ENCODE measurements at regions not wholly inside any gene's neighbourhood (a gene's known extent, or its start where the extent isn't known, plus 50 kb on each side); places are given as distances from the start of the nearest gene placed in this dataset.

DNA sequence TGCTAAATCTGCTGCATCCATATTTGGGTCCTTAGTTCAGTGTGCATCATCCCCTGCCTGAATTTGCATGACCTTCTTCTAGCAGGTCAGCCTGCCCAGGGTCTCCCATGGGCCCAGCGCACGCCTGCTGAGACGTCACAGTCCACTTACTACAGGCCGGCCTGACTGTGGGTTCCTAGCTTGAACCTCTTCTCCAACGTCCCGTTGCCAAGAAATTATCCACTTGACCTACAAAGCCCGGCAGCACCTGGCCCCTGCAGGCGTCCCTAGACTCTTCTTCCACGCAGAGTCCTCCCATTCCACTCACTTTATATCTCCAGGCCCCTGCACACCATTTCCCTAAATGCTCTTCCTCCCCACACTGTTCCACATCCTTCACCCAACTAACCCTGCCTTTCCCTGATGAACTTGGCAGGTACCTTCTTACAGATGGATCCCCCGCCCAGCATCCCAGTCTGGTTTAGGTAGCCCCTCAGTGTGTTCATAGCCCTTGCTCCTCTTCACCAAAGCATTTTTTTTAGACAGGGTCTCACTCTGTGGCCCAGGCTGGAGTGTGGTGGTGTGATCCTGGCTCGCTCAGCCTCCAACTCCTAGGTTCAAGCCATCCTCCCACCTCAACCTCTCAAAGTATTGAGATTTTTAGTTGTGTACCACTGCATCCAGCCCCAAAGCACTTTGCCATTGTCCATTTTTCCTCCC lies 155.0 kb upstream of the SOX1 start:
- Histone ChIP-seq H3K9ac (no peak overlapping the region), H3K9me3 (no peaks in the 10 kb centered on the region), H3K79me2 (ENCODE audit: insufficient read depth) (no peaks in the 10 kb centered on the region), H3K27me3 (ENCODE audit: insufficient read depth) (no peaks in the 10 kb centered on the region; the same call in 1 of the 2 replicates), H3K4me3 (ENCODE audit: low read depth in 2 of 2, low read length in 1 of 2) (no peak overlapping the region), H2AFZ (ENCODE audit: low read depth) (no peak overlapping the region), H3K9me2 (no peaks in the 10 kb centered on the region), H3K27ac (ENCODE audit: low read depth in 2 of 2, low read length in 1 of 2) (no peak overlapping the region), H3K4me1 (ENCODE audit: control insufficient read depth in 1 of 2, insufficient read depth in 2 of 2, low read depth in 1 of 2, low read length in 1 of 2) (no peaks in the 10 kb centered on the region), H3F3A (replicated peaks; ENCODE audit: insufficient read depth) (no peaks in the 10 kb centered on the region), H3K36me3 (replicated peaks in 1 of 2; ENCODE audit: control insufficient read depth in 1 of 2, insufficient read depth in 2 of 2, low read length in 1 of 2) (no peaks in the 10 kb centered on the region), H3K4me2 (no peak overlapping the region), H4K20me1 (ENCODE audit: insufficient read depth) (no peaks in the 10 kb centered on the region)
- TF ChIP-seq YY1 (IDR thresholded peaks at IDR 0.05; ENCODE audit: low read depth): no peak
- POLR2A ChIA-PET: no interaction called here
- DNase-seq: no peak
- 3% methylated on average over 8 of the region's 11 CpGs for WGBS (ENCODE audit: low lambda C conversion rate)
- CTCF ChIA-PET: no interaction called here

DNA sequence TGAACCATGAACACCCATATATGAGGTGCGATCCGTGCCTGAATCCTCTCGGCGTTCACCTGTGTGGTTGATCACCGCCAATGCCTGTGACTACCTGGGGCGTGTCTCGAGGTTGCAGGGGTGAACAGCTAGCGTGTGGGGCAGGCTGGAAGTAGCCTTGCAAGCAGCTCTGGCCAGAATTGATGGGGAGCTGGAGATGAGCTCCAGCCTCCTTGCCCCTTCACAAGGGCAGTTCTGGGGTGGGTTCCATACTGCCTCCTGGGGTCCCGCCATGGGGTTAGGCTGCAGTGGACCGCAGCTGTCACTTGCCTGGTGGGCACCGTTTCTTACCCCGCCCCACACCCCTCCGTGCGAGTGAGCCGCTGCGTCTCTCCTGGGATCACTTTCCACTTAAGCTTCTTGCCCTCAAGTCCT lies 154.5 kb upstream of the SOX1 start:
- Histone ChIP-seq H3K27ac (ENCODE audit: low read depth in 2 of 2, low read length in 1 of 2) (no peak overlapping the region), H3K36me3 (replicated peaks in 1 of 2; ENCODE audit: control insufficient read depth in 1 of 2, insufficient read depth in 2 of 2, low read length in 1 of 2) (no peaks in the 10 kb centered on the region), H3F3A (replicated peaks; ENCODE audit: insufficient read depth) (no peaks in the 10 kb centered on the region), H3K4me2 (no peak overlapping the region), H3K79me2 (ENCODE audit: insufficient read depth) (no peaks in the 10 kb centered on the region), H3K27me3 (ENCODE audit: insufficient read depth) (no peaks in the 10 kb centered on the region; the same call in 1 of the 2 replicates), H2AFZ (ENCODE audit: low read depth) (no peak overlapping the region), H3K4me3 (ENCODE audit: low read depth in 2 of 2, low read length in 1 of 2) (no peak overlapping the region), H4K20me1 (ENCODE audit: insufficient read depth) (no peaks in the 10 kb centered on the region), H3K9me3 (no peaks in the 10 kb centered on the region), H3K4me1 (ENCODE audit: control insufficient read depth in 1 of 2, insufficient read depth in 2 of 2, low read depth in 1 of 2, low read length in 1 of 2) (no peaks in the 10 kb centered on the region), H3K9ac (no peak overlapping the region), H3K9me2 (no peaks in the 10 kb centered on the region)
- no peak for DNase-seq
- POLR2A ChIA-PET: no interaction called here
- no peak for TF ChIP-seq YY1 (IDR thresholded peaks at IDR 0.05; ENCODE audit: low read depth)
- TF ChIP-seq TAF1 (IDR thresholded peaks at IDR 0.05; ENCODE audit: borderline replicate concordance, low read depth, low read length): no peak
- TF ChIP-seq, protein P1, sequence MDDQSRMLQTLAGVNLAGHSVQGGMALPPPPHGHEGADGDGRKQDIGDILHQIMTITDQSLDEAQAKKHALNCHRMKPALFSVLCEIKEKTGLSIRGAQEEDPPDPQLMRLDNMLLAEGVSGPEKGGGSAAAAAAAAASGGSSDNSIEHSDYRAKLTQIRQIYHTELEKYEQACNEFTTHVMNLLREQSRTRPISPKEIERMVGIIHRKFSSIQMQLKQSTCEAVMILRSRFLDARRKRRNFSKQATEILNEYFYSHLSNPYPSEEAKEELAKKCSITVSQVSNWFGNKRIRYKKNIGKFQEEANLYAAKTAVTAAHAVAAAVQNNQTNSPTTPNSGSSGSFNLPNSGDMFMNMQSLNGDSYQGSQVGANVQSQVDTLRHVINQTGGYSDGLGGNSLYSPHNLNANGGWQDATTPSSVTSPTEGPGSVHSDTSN (IDR thresholded peaks at IDR 0.05): no peak
- no peak for TF ChIP-seq FOXJ3 (CRISPR knock-in tag; IDR thresholded peaks at IDR 0.05)
- TF ChIP-seq NRF1 (IDR thresholded peaks at IDR 0.05; ENCODE audit: low read depth, low read length): no peak
- TF ChIP-seq NFIC (IDR thresholded peaks at IDR 0.05; ENCODE audit: borderline replicate concordance): no peak
- TF ChIP-seq SIN3A (IDR thresholded peaks at IDR 0.05; ENCODE audit: borderline replicate concordance, low read depth, low read length): no peak
- TF ChIP-seq, protein P2, sequence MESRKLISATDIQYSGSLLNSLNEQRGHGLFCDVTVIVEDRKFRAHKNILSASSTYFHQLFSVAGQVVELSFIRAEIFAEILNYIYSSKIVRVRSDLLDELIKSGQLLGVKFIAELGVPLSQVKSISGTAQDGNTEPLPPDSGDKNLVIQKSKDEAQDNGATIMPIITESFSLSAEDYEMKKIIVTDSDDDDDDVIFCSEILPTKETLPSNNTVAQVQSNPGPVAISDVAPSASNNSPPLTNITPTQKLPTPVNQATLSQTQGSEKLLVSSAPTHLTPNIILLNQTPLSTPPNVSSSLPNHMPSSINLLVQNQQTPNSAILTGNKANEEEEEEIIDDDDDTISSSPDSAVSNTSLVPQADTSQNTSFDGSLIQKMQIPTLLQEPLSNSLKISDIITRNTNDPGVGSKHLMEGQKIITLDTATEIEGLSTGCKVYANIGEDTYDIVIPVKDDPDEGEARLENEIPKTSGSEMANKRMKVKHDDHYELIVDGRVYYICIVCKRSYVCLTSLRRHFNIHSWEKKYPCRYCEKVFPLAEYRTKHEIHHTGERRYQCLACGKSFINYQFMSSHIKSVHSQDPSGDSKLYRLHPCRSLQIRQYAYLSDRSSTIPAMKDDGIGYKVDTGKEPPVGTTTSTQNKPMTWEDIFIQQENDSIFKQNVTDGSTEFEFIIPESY (IDR thresholded peaks at IDR 0.05; ENCODE audit: borderline replicate concordance, low read depth): no peak
- no peak for TF ChIP-seq SMC3 (IDR thresholded peaks at IDR 0.05; ENCODE audit: low read depth, low read length)
- no peak for TF ChIP-seq GATA2 (CRISPR knock-in tag; IDR thresholded peaks at IDR 0.05)
- no peak for TF ChIP-seq EZH2phosphoT487 (IDR thresholded peaks at IDR 0.05; ENCODE audit: borderline replicate concordance, low read depth)
- no peak for TF ChIP-seq GABPA (IDR thresholded peaks at IDR 0.05; ENCODE audit: low read depth)
- no peak for TF ChIP-seq RXRA (IDR thresholded peaks at IDR 0.05; ENCODE audit: borderline replicate concordance, low read depth)
- TF ChIP-seq, protein P3, sequence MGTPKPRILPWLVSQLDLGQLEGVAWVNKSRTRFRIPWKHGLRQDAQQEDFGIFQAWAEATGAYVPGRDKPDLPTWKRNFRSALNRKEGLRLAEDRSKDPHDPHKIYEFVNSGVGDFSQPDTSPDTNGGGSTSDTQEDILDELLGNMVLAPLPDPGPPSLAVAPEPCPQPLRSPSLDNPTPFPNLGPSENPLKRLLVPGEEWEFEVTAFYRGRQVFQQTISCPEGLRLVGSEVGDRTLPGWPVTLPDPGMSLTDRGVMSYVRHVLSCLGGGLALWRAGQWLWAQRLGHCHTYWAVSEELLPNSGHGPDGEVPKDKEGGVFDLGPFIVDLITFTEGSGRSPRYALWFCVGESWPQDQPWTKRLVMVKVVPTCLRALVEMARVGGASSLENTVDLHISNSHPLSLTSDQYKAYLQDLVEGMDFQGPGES (IDR thresholded peaks at IDR 0.05; ENCODE audit: low read depth, low read length): no peak
- 6% methylated on average over 8 of the region's 16 CpGs for WGBS (ENCODE audit: low lambda C conversion rate)
- CTCF ChIA-PET: no interaction called here

Data from SK-N-SH (cell line).